Stimulated activated CD4-positive, alpha-beta T cell treated with anti-CD3 and anti-CD28 coated beads, Interleukin-1b, Interleukin-23, amount 100 ng/mL, for 48 hours (primary cell): ENCODE measurements at regions not wholly inside any gene's neighbourhood (a gene's known extent, or its start where the extent isn't known, plus 50 kb on each side); places are given as distances from the start of the nearest gene placed in this dataset.
A peak's percentile ranks its signal among the peaks of the same experiment; 100 is the strongest.

Experiments
- DNase-seq: peaks from one replicate; pipeline ENCODE4 v3.0.0-alpha.2; 2020

- DNase-seq, result peak; percentile 50
Observed at GRCh38 chr3:46089237-46090011, 62.1 kb upstream of the XCR1 start.

DNA sequence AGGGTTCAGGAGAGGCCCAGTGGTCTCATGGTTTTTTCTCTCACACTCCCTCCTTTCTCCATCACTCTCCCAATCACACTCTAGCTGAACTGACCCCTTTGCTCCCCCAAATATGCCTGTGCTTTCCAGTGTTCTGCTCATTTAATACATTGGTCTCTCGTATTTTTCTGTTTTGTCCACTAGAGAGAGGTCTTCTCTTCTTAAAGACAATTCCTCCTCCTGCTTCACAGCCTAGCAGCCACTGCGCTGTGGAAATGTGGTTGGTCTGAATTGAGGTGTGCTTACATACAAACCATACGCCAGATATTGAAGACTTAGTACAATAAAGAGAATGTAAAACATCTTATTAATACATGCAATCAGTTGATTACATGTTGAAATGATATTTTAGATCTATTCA, 60.6 kb upstream of the XCR1 start:
- no peak for DNase-seq

- DNase-seq, result no peak
Observed at GRCh38 chr3:46086986-46087385, 59.7 kb upstream of the XCR1 start.

- no peak for DNase-seq
Observed at GRCh38 chr3:46086083-46086437, 58.8 kb upstream of the XCR1 start.

DNA sequence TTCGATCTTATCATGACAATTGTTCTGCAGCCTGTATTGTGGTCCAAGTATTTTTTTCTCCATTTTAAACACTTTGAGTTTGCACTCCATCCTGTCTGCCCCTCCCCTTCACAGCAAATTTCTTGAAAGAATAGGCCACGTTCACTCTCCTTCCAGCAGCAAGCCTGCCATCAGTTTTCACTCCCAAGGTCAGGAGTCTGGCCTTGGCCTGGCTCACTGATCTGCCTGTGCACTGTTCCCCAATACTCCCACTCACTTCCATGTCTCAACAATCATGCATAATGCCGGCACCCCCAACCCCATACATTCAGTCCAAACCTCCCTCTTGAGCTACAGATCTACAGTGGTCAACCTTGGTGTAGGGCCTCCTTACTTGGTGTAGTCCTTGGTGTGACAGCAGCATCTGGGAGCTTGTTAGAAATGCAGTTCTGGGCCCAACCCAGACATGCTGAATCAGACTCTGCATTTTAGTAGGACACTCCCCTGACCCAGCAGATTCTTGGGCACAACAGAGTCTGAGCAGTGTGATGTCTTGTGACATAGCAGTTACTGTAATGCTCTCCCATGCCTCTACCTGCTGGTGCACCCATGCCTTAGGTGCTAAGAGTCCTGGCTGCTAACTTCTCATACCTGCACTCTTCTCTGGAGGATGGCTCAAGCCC, 58.3 kb upstream of the XCR1 start:
- DNase-seq, result no peak

DNA sequence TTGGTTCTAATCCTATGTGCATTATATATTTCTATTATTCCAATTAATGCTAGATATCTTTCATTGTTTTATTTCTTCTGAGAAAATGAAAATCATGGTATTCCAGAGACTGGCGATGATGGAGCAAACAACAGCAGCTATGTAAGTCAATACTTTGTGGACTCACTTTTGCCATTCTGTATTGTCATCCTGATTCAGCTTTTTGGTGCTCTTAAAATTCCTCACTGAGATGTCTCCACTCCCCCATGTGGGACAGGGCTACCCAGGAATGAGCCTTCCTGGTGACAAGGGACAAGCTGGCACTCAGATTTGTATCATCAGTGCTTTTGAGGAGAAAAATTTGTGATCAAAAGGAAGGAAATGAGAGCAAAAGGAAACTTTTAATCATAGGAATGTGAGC, 56.7 kb upstream of the XCR1 start:
- DNase-seq, result no peak

- no peak for DNase-seq
Observed at GRCh38 chr3:46082849-46083248, 55.6 kb upstream of the XCR1 start.

DNA sequence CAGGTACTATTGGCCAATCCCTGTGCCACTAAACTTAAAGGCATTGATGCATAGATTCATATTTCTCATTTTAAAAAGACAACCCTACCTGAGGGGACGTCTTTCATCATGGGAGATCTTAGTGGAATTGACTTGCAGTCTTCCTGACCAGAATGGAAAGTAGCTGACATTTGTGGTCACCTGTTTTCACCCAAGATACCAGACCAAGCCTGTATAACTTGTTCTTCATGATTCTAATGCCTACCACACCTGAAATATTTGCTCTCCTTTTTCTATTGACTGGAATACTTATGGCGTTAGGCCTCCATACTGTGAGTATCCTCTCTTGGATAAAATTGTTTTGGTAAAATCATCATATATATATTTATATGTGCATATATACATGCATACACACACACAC, 54.7 kb upstream of the XCR1 start:
- no peak for DNase-seq

- no peak for DNase-seq
Observed at GRCh38 chr3:46080969-46081345, 53.7 kb upstream of the XCR1 start.

- DNase-seq, result no peak
Observed at GRCh38 chr3:46080124-46080968, 53.1 kb upstream of the XCR1 start.

DNA sequence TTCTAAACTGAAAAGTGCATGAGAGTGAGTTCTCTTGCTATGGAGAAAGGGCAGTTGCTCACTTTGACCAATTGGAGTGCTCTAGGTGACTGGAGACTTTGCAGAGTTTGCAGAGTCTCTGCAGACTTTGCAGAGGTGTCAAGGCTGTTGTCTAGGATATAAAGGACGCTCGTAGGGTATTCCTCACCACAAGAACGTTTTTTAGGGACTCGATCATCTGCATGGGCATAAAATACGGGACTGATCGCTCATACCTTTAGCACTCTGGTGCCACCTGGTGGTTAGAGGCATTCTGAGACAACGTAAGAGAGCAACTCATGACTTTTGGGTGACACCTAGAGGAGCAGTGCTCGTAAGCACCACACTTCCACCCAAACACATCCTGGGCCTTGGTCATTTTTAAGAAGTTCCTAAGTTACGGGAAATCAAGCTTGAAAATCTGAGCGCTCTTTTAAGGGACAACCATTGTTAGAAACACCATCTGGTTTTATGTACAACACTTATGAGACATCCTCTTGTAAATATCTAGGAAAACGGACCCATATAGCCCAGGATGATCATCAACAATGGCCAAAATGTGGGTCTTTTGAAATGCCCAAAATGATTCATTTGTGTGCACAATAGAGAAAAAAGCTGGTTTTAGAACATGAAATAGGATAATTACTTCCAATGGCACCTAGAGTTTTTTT, 51.6 kb upstream of the XCR1 start:
- DNase-seq, result peak; percentile 85
